H9 (cell line): ENCODE measurements at regions not wholly inside any gene's neighbourhood (a gene's known extent, or its start where the extent isn't known, plus 50 kb on each side); places are given as distances from the start of the nearest gene placed in this dataset.

Source experiments
- DNase-seq: peaks from one replicate; pipeline ENCODE4 v3.0.0-alpha.2; 2017
- H2AFZ ChIP-seq: one replicate; pipeline ENCODE4 v1.6.1; 2013; ENCODE audit warnings: mild to moderate bottlenecking, low read length, control low read depth, moderate library complexity
- H2AK5ac ChIP-seq: 2 replicates; pipeline ENCODE4 v1.6.1; 2013; ENCODE audit warnings: low read length, control low read depth, mixed read lengths; ENCODE audit not compliant: insufficient read length
- H2BK120ac ChIP-seq: one replicate; pipeline ENCODE4 v1.6.1; 2013; ENCODE audit warnings: low read depth, mild to moderate bottlenecking, low read length, control low read depth, inconsistent platforms; ENCODE audit not compliant: poor library complexity, severe bottlenecking
- H2BK12ac ChIP-seq: 2 replicates; pipeline ENCODE4 v1.6.1; 2013; ENCODE audit warnings: low read length, control low read depth, mixed read lengths, low read depth; ENCODE audit not compliant: insufficient read length
- H2BK15ac ChIP-seq: 2 replicates; pipeline ENCODE4 v1.6.1; 2013; ENCODE audit warnings: low read depth, low read length, control low read depth
- H2BK20ac ChIP-seq: one replicate; pipeline ENCODE4 v1.6.1; 2013; ENCODE audit warnings: low read depth, mild to moderate bottlenecking, low read length, control low read depth, inconsistent platforms; ENCODE audit not compliant: poor library complexity, severe bottlenecking
- H2BK5ac ChIP-seq: 2 replicates; pipeline ENCODE4 v1.6.1; 2013; ENCODE audit warnings: low read length, control low read depth, mixed read lengths; ENCODE audit not compliant: insufficient read length
- H3K14ac ChIP-seq: 2 replicates; pipeline ENCODE4 v1.6.1; 2013; ENCODE audit warnings: low read length, control low read depth; ENCODE audit not compliant: insufficient read depth
- H3K18ac ChIP-seq: 2 replicates; pipeline ENCODE4 v1.6.1; 2013; ENCODE audit warnings: low read depth, mild to moderate bottlenecking, mixed read lengths, low read length, control low read depth; ENCODE audit not compliant: insufficient read length
- H3K23ac ChIP-seq: 2 replicates; pipeline ENCODE4 v1.6.1; 2013; ENCODE audit warnings: low read length, control low read depth, mixed read lengths, low read depth; ENCODE audit not compliant: insufficient read length
- H3K23me2 ChIP-seq: 2 replicates; pipeline ENCODE4 v1.6.1; 2013; ENCODE audit warnings: low read depth, mild to moderate bottlenecking, mixed read lengths, low read length, control low read depth; ENCODE audit not compliant: insufficient read length, poor library complexity, severe bottlenecking
- H3K27ac ChIP-seq: 2 replicates; pipeline ENCODE4 v1.5.1; 2013; ENCODE audit warnings: low read length, control low read depth, mixed read lengths, low read depth; ENCODE audit not compliant: insufficient read length
- H3K27me3 ChIP-seq: 2 replicates; pipeline ENCODE4 v1.6.1; 2013; ENCODE audit warnings: low read length, control low read depth, inconsistent platforms; ENCODE audit not compliant: insufficient read depth
- H3K4ac ChIP-seq: 2 replicates; pipeline ENCODE4 v1.6.1; 2013; ENCODE audit warnings: low read depth, mild to moderate bottlenecking, control low read depth, inconsistent platforms, low read length, moderate library complexity
- H3K4me1 ChIP-seq: 2 replicates; pipeline ENCODE4 v1.6.1; 2013; ENCODE audit warnings: low read length, control low read depth, inconsistent platforms; ENCODE audit not compliant: insufficient read depth
- H3K4me2 ChIP-seq: 2 replicates; pipeline ENCODE4 v1.6.1; 2013; ENCODE audit warnings: low read length, control low read depth, mixed read lengths; ENCODE audit not compliant: insufficient read length, insufficient read depth
- H3K56ac ChIP-seq: 2 replicates; pipeline ENCODE4 v1.6.1; 2013; ENCODE audit warnings: low read depth, mild to moderate bottlenecking, mixed read lengths, low read length, control low read depth; ENCODE audit not compliant: insufficient read length
- H3K79me1 ChIP-seq: 2 replicates; pipeline ENCODE4 v1.6.1; 2013; ENCODE audit warnings: low read depth, mild to moderate bottlenecking, moderate library complexity, low read length, control low read depth, inconsistent platforms; ENCODE audit not compliant: insufficient read depth, poor library complexity, severe bottlenecking
- H3K79me2 ChIP-seq: 2 replicates; pipeline ENCODE4 v1.6.1; 2013; ENCODE audit warnings: low read length, control low read depth, inconsistent platforms; ENCODE audit not compliant: insufficient read depth
- H3K9ac ChIP-seq: 2 replicates; pipeline ENCODE4 v1.6.1; 2013; ENCODE audit warnings: low read length, control low read depth, mixed read lengths; ENCODE audit not compliant: insufficient read length; ENCODE audit errors: extremely low read depth
- H3K9me3 ChIP-seq: one replicate; pipeline ENCODE4 v1.6.1; 2013; ENCODE audit warnings: low read depth, low read length, inconsistent platforms; ENCODE audit not compliant: control insufficient read depth
- H3T11ph ChIP-seq: one replicate; pipeline ENCODE4 v1.6.1; 2013; ENCODE audit warnings: mild to moderate bottlenecking, low read length, control low read depth, inconsistent platforms
- H4K20me1 ChIP-seq: one replicate; pipeline ENCODE4 v1.6.1; 2013; ENCODE audit not compliant: control insufficient read depth, insufficient read length, insufficient read depth
- H4K5ac ChIP-seq: 2 replicates; pipeline ENCODE4 v1.6.1; 2013; ENCODE audit warnings: low read depth, mild to moderate bottlenecking, mixed read lengths, low read length, control low read depth; ENCODE audit not compliant: insufficient read length
- H4K8ac ChIP-seq: replicated peaks from 2 replicates; pipeline ENCODE4 v1.6.1; 2013; ENCODE audit warnings: low read length, control low read depth, mixed read lengths, low read depth; ENCODE audit not compliant: insufficient read length
- H4K91ac ChIP-seq: 2 replicates; pipeline ENCODE4 v1.6.1; 2013; ENCODE audit warnings: low read depth, mild to moderate bottlenecking, moderate library complexity, mixed read lengths, low read length, control low read depth; ENCODE audit not compliant: insufficient read length
- H3K27ac Mint-ChIP-seq, 3 experiments: 2 replicates in 2 of 3; 3 replicates in 1 of 3; pipeline ENCODE4 v1.8.0; 2020 to 2021; ENCODE audit warnings: mixed read lengths in 3 of 3, mild to moderate bottlenecking in 1 of 3, moderate library complexity in 1 of 3
- H3K27me3 Mint-ChIP-seq: 2 replicates; pipeline ENCODE4 v1.8.0; 2021; ENCODE audit warnings: low read depth, mild to moderate bottlenecking, moderate library complexity, mixed read lengths
- H3K36me3 Mint-ChIP-seq, 3 experiments: 2 replicates in 2 of 3; 3 replicates in 1 of 3; pipeline ENCODE4 v1.8.0; 2020 to 2021; ENCODE audit warnings: low read depth in 3 of 3, mixed read lengths in 3 of 3; ENCODE audit not compliant: insufficient read depth in 1 of 3
- H3K4me1 Mint-ChIP-seq, 2 experiments: 2 replicates each; pipeline ENCODE4 v1.8.0; 2020; ENCODE audit warnings: mixed read lengths in 2 of 2
- H3K4me3 Mint-ChIP-seq, 2 experiments: 2 replicates in 1 of 2; 3 replicates in 1 of 2; pipeline ENCODE4 v1.8.0; 2020 to 2021; ENCODE audit warnings: mild to moderate bottlenecking in 2 of 2, mixed read lengths in 2 of 2, moderate library complexity in 1 of 2
- H3K9me3 Mint-ChIP-seq, 2 experiments: 2 replicates in 1 of 2; 3 replicates in 1 of 2; pipeline ENCODE4 v1.8.0; 2020; ENCODE audit warnings: mild to moderate bottlenecking in 2 of 2, mixed read lengths in 2 of 2, moderate library complexity in 1 of 2
- WGBS: extraction: QIAGEN DNeasy Blood & Tissue Kit; methylation state at CpG from one replicate; pipeline ENCODE4 v1.1.7; 2013; ENCODE audit warnings: missing lambda C conversion rate, low lambda C conversion rate, mixed read lengths; ENCODE audit not compliant: insufficient read length; ENCODE audit errors: extremely low coverage; 5-methylcytosine and 5-hydroxymethylcytosine counted together
- TF ChIP-seq, protein P1 (sequence below): fragments of 200-600 bp; sonication (generic); conservative IDR thresholded peaks from 3 replicates; pipeline ENCODE4 v1.8.0; 2021; ENCODE audit warnings: antibody characterized with exemption, mild to moderate bottlenecking

DNA sequence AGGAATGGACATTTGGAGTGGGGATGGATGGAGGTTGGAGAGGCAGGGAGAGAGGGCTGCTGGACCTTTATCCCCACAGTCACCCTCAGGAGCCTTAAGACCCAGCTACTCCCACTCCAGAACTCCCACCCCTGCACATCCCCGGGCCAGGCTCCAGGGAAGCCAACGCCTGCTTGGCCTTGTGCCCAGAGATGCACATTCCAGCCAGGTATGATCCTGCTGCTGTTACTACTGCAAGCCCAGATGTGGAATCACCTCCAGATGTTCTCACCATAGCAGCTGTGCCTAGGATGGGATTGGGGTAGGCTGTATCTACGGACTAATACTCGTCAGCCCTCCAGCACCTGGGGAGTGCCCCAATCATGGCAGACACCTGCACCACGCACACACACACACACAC is 71.7 kb downstream of the ZFP36L2 start:
- no CpG with 5 or more reads among the region's 5 CpGs for WGBS
- no peak overlapping the region for H3K4me3 Mint-ChIP-seq
- H3T11ph ChIP-seq, result no peak overlapping the region
- no peaks in the 10 kb centered on the region for H3K23me2 ChIP-seq
- no peaks in the 10 kb centered on the region for H3K79me2 ChIP-seq
- H2BK20ac ChIP-seq, result no peak overlapping the region
- no peak overlapping the region for H3K4ac ChIP-seq
- no peak overlapping the region for H3K9ac ChIP-seq
- H2BK120ac ChIP-seq, result no peak overlapping the region
- peaks cover 29 to 34% of the 10 kb centered on the region in 2 experiments for H3K4me1 Mint-ChIP-seq
- no peak overlapping the region for H3K18ac ChIP-seq
- no peak overlapping the region for H2BK5ac ChIP-seq
- H3K27me3 Mint-ChIP-seq, result peaks cover 4% of the 10 kb centered on the region
- no peak overlapping the region for H4K5ac ChIP-seq
- no peak overlapping the region for H3K27ac ChIP-seq
- H3K4me2 ChIP-seq, result no peak overlapping the region
- no peaks in the 10 kb centered on the region for H3K36me3 Mint-ChIP-seq
- H3K9me3 Mint-ChIP-seq, result no peaks in the 10 kb centered on the region; a peak in 1 of 5 replicates
- no peak overlapping the region for H2BK15ac ChIP-seq
- no peak overlapping the region for H3K56ac ChIP-seq
- no peak for DNase-seq
- H2AK5ac ChIP-seq, result no peak overlapping the region
- no peaks in the 10 kb centered on the region for H3K27me3 ChIP-seq
- H3K14ac ChIP-seq, result no peak overlapping the region
- H3K9me3 ChIP-seq, result no peaks in the 10 kb centered on the region
- H3K27ac Mint-ChIP-seq, result no peak overlapping the region
- H2BK12ac ChIP-seq, result no peak overlapping the region
- H3K79me1 ChIP-seq, result no peaks in the 10 kb centered on the region
- no peak overlapping the region for H4K91ac ChIP-seq
- TF ChIP-seq, protein P1, sequence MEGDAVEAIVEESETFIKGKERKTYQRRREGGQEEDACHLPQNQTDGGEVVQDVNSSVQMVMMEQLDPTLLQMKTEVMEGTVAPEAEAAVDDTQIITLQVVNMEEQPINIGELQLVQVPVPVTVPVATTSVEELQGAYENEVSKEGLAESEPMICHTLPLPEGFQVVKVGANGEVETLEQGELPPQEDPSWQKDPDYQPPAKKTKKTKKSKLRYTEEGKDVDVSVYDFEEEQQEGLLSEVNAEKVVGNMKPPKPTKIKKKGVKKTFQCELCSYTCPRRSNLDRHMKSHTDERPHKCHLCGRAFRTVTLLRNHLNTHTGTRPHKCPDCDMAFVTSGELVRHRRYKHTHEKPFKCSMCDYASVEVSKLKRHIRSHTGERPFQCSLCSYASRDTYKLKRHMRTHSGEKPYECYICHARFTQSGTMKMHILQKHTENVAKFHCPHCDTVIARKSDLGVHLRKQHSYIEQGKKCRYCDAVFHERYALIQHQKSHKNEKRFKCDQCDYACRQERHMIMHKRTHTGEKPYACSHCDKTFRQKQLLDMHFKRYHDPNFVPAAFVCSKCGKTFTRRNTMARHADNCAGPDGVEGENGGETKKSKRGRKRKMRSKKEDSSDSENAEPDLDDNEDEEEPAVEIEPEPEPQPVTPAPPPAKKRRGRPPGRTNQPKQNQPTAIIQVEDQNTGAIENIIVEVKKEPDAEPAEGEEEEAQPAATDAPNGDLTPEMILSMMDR, result no peak
- H2AFZ ChIP-seq, result no peak overlapping the region
- no peaks in the 10 kb centered on the region for H4K20me1 ChIP-seq
- H3K23ac ChIP-seq, result no peak overlapping the region
- no peak overlapping the region for H4K8ac ChIP-seq
- no peaks in the 10 kb centered on the region; the same call in 1 of the 2 replicates for H3K4me1 ChIP-seq
